Urinary bladder (tissue), 3 donors: ENCODE measurements at regions not wholly inside any gene's neighbourhood (a gene's known extent, or its start where the extent isn't known, plus 50 kb on each side); places are given as distances from the start of the nearest gene placed in this dataset.
"Not testable (repeated sequence)": the region's sequence is repeated elsewhere in the genome, so short reads cannot be mapped to it uniquely, and the experiment has no call there.

Experiments used
- DNase-seq: peaks from one replicate; pipeline ENCODE4 v3.0.0-alpha.2; 2015; ENCODE audit errors: extremely low spot score
- H3K27ac ChIP-seq: one replicate; pipeline ENCODE4 v1.5.1; 2013; ENCODE audit warnings: low read depth, mild to moderate bottlenecking, moderate library complexity
- H3K36me3 ChIP-seq: one replicate; pipeline ENCODE4 v1.6.1; 2013; ENCODE audit warnings: mild to moderate bottlenecking, moderate library complexity; ENCODE audit not compliant: insufficient read depth
- H3K4me1 ChIP-seq: one replicate; pipeline ENCODE4 v1.6.1; 2013; ENCODE audit warnings: mild to moderate bottlenecking, moderate library complexity; ENCODE audit not compliant: insufficient read depth
- H3K4me3 ChIP-seq: one replicate; pipeline ENCODE4 v1.5.1; 2013; ENCODE audit warnings: low read depth, low read length
- WGBS: extraction: QIAGEN DNeasy Blood & Tissue Kit; methylation state at CpG from one replicate; pipeline ENCODE4 v1.1.7; 2013; 5-methylcytosine and 5-hydroxymethylcytosine counted together
- donor health status: healthy with polysubstance abuse.
- donor health status: healthy.

- H3K4me3 ChIP-seq = no peak overlapping the region
- H3K36me3 ChIP-seq = no peaks in the 10 kb centered on the region
- H3K4me1 ChIP-seq = no peaks in the 10 kb centered on the region
- DNase-seq = no peak
- no peak overlapping the region for H3K27ac ChIP-seq
These were observed 286.0 kb upstream of the SLC14A2 start for GRCh38 chr18:45329316-45329715.

- Histone ChIP-seq H3K27ac (no peak overlapping the region), H3K36me3 (no peaks in the 10 kb centered on the region), H3K4me3 (no peak overlapping the region), H3K4me1 (no peaks in the 10 kb centered on the region)
- WGBS = 69% methylated on average over 2 of the region's 2 CpGs
- no peak for DNase-seq
These were observed 285.1 kb upstream of the SLC14A2 start for GRCh38 chr18:45330170-45330594.

- 79% methylated on average over 1 of the region's 1 CpG for WGBS
- Histone ChIP-seq H3K36me3 (no peaks in the 10 kb centered on the region), H3K4me1 (no peaks in the 10 kb centered on the region), H3K4me3 (no peak overlapping the region), H3K27ac (no peak overlapping the region)
- no peak for DNase-seq
These were observed 282.4 kb upstream of the SLC14A2 start for GRCh38 chr18:45332871-45333270.

GRCh38 chr18:45334191-45334590 lies 281.1 kb upstream of the SLC14A2 start:
- WGBS = 88% methylated on average over 1 of the region's 1 CpG
- H3K27ac ChIP-seq = no peak overlapping the region
- no peak for DNase-seq
- no peaks in the 10 kb centered on the region for H3K4me1 ChIP-seq
- H3K4me3 ChIP-seq = no peak overlapping the region
- H3K36me3 ChIP-seq = no peaks in the 10 kb centered on the region

GRCh38 chr18:45335282-45336043 lies 279.8 kb upstream of the SLC14A2 start:
- H3K4me1 ChIP-seq = no peaks in the 10 kb centered on the region
- H3K27ac ChIP-seq = no peak overlapping the region
- 77% methylated on average over 4 of the region's 4 CpGs for WGBS
- H3K4me3 ChIP-seq = no peak overlapping the region
- no peak for DNase-seq
- no peaks in the 10 kb centered on the region for H3K36me3 ChIP-seq

- H3K4me3 ChIP-seq = no peak overlapping the region
- no peak for DNase-seq
- no peaks in the 10 kb centered on the region for H3K36me3 ChIP-seq
- no peak overlapping the region for H3K27ac ChIP-seq
- H3K4me1 ChIP-seq = no peaks in the 10 kb centered on the region
- 93% methylated on average over 1 of the region's 1 CpG for WGBS
These were observed 278.8 kb upstream of the SLC14A2 start for GRCh38 chr18:45336448-45336847.

- DNase-seq = no peak
- WGBS = 86% methylated on average over 1 of the region's 1 CpG
- H3K27ac ChIP-seq = no peak overlapping the region
These were observed 277.8 kb upstream of the SLC14A2 start for GRCh38 chr18:45337477-45337876.

GRCh38 chr18:45339810-45340550 lies 275.3 kb upstream of the SLC14A2 start:
- DNase-seq = no peak
- no peaks in the 10 kb centered on the region for H3K4me1 ChIP-seq
- WGBS = 69% methylated on average over 4 of the region's 4 CpGs
- H3K4me3 ChIP-seq = no peak overlapping the region
- no peak overlapping the region for H3K27ac ChIP-seq
- H3K36me3 ChIP-seq = no peaks in the 10 kb centered on the region

More at GRCh38 chr18:45337477-45337876, 277.8 kb upstream of the SLC14A2 start:
- Histone ChIP-seq H3K4me3 (no peak overlapping the region), H3K4me1 (no peaks in the 10 kb centered on the region), H3K36me3 (no peaks in the 10 kb centered on the region)

GRCh38 chr18:45340884-45341283 lies 274.4 kb upstream of the SLC14A2 start:
- H3K27ac ChIP-seq = no peak overlapping the region
- WGBS = 87% methylated on average over 3 of the region's 3 CpGs
- DNase-seq = no peak

GRCh38 chr18:45341454-45341853 lies 273.8 kb upstream of the SLC14A2 start:
- no peak overlapping the region for H3K4me3 ChIP-seq
- no peaks in the 10 kb centered on the region for H3K4me1 ChIP-seq
- H3K36me3 ChIP-seq = no peaks in the 10 kb centered on the region
- WGBS = 76% methylated on average over 2 of the region's 2 CpGs
- no peak overlapping the region for H3K27ac ChIP-seq
- DNase-seq = no peak

More at GRCh38 chr18:45340884-45341283, 274.4 kb upstream of the SLC14A2 start:
- H3K36me3 ChIP-seq = no peaks in the 10 kb centered on the region
- H3K4me3 ChIP-seq = no peak overlapping the region
- H3K4me1 ChIP-seq = no peaks in the 10 kb centered on the region

- Histone ChIP-seq H3K4me1 (no peaks in the 10 kb centered on the region), H3K27ac (no peak overlapping the region), H3K36me3 (no peaks in the 10 kb centered on the region), H3K4me3 (no peak overlapping the region)
- 50% methylated on average over 3 of the region's 3 CpGs for WGBS
- DNase-seq = no peak
These were observed 273.1 kb upstream of the SLC14A2 start for GRCh38 chr18:45342166-45342565.

- Histone ChIP-seq H3K36me3 (no peaks in the 10 kb centered on the region), H3K27ac (no peak overlapping the region), H3K4me3 (no peak overlapping the region), H3K4me1 (no peaks in the 10 kb centered on the region)
- 92% methylated on average over 3 of the region's 3 CpGs for WGBS
- no peak for DNase-seq
These were observed 272.6 kb upstream of the SLC14A2 start for GRCh38 chr18:45342653-45343052.

GRCh38 chr18:45343365-45343764 lies 271.9 kb upstream of the SLC14A2 start:
- Histone ChIP-seq H3K27ac (no peak overlapping the region), H3K36me3 (no peaks in the 10 kb centered on the region), H3K4me3 (no peak overlapping the region), H3K4me1 (no peaks in the 10 kb centered on the region)
- 81% methylated on average over 5 of the region's 5 CpGs for WGBS
- no peak for DNase-seq

- H3K4me3 ChIP-seq, DNase-seq, H3K36me3 ChIP-seq, H3K4me1 ChIP-seq, H3K27ac ChIP-seq: not testable (repeated sequence)
- WGBS = 88% methylated on average over 6 of the region's 6 CpGs
These were observed 270.6 kb upstream of the SLC14A2 start for GRCh38 chr18:45344680-45345079.
